GM21390 (cell line): ENCODE measurements at regions not wholly inside any gene's neighbourhood (a gene's known extent, or its start where the extent isn't known, plus 50 kb on each side); places are given as distances from the start of the nearest gene placed in this dataset.
"Not testable (repeated sequence)": the region's sequence is repeated elsewhere in the genome, so short reads cannot be mapped to it uniquely, and the experiment has no call there.

ENCODE experiments used
- ATAC-seq: cut with Tn5 transposase; IDR thresholded peaks from one replicate; pipeline ENCODE4 v1.9.1; 2021; ENCODE audit not compliant: unreplicated experiment

DNA sequence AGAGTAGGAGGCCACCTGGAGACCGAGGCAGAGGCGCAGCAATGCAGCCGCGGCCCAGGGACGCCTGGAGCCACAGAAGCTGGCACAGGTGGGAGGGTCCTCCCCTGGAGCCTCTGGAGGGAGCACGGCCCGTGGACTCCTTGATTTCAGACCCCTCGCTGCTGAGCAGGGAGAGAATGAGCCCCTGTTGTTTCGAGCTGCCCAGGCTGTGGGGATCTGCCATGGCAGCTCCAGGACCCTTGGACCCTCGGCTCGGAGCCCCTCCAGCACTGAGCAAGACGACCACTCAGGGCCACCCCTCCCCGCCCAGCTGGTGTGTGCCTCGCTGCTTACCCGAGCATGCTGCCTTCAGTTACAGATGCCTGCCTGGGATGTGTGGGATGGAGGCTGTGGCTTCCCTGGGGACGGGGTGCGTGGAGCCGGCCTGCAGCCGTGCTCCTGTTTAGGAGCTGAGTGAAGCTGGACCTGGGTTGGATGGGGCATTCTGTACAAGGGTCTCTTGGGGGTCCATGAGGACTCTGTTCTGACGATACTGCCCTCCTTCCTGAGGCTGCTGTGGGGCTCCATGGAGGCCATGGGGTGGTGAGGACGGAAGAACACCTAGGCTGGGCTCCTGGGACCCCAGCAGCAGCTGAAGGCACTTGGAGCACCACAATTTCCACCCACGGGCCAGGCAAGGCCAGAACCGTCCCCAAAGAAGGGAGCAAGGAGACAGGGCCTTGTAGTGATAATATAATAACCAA lies 115.1 kb upstream of the LPCAT1 start:
- no peak for ATAC-seq

DNA sequence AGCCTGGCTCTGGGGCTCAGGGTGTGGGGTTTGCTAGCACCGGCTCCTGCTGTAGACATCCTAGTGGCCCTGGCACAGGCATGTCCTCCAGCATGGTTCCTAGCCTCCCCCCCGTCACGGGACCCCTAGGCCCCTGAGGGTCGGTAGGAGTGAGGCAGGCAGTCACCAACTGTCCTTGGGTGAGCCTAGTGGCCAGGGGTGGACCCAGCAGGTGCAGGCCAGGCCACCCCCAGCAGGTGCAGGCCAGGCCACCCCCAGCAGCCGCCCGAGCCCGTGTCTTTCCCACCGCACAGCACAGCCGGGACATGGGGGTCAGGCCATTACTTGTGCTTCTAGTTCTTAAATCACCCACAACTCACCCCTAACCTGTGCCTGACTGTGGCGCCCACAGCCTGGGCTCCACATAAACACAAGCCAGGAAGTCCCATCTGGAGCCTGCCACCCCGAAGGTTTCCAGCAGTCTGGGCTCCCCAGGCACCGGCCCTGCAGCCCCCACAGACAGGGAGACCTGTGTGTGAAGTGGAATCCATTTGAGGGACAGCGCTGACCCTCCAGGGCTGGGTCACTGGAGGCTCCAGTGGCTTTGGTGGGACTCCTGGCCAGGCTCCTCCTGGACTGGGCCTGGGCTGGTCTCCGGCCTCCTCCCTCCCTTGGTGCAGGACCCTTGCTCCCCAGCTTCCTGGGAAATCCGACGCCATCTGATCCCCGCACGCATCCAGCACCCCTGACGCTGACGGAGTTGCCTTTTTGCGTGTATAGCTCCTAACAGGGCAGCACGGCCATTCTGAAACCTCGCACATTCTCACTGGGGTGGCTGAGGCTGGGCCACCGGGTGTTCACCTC lies 114.1 kb upstream of the LPCAT1 start:
- ATAC-seq, result no peak

DNA sequence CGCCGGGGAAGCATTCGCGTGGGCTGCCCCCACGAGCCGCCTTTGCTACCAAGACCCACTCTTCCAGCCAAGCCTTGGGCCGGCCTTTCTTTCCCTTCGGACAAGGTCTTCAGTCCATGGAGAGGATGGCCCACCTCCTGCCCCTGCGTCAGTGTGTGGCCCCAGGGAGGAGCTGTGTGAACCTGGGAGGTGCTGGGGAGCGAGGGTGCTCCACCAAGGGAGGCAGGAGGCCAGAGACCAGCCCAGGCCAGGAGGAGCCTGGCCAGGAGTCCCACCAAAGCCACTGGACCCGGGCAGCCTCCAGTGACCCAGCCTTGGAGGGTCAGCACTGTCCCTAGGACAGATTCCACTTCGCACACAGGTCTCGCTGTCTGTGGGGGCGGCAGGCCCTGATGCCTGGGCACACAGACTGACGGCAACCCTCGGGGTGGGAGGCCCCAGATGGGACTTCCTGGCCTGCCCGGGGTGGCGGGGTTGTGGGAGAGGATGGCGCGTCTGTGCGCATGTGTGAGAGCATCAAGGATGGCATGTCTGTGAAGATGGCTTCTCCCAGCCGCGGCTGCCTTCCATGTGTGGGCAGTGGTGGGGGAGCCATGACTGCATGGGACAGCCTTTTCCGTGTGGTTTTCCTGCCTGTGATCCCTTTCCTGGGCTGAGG lies 113.3 kb upstream of the LPCAT1 start:
- ATAC-seq, result no peak

DNA sequence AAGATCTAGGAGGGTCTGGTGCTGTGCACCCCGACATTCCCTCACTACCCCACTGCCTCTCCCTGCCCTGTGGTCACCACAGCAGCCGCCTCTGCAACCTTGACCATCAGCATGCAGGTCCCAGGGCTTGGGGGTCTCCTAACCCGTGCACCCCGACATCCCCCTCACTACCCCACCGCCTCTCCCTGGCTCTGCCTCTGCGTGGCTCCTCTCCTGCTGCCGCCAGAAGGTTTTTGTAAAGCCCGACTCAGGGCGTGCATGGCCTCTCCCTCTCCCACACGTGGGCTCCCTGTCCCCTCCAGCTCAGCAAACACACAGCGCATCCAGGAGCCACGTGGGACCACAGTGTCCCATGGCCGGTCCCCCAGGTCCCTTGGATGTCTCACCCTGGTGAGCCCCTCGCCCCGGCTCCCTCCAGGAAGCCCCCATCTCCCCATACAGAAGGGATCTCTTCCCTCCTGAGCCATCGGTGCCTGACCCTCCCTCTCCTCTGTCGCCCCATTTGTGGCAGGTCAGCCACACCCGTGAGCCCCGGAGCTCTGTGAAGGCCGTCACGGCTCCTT lies 112.5 kb upstream of the LPCAT1 start:
- not testable (repeated sequence) for ATAC-seq

DNA sequence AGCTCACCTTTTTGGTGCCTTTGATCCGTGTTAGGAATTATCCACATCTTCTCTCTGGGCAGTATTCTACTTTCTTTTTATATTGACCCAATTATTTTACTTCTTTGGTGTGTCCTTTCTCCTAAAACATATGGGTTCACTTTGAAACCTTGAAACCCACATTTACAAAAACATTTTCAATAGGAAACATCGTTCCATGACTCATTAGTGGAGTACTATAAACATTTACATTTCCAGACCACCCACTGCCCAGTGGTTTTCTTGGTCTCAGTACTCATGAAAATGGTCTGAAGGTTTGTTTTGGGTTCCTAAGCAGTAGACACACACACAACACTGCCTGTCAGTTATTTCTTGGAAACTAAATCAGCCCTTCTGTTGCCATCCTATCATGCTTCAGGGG lies 111.7 kb upstream of the LPCAT1 start:
- not testable (repeated sequence) for ATAC-seq

DNA sequence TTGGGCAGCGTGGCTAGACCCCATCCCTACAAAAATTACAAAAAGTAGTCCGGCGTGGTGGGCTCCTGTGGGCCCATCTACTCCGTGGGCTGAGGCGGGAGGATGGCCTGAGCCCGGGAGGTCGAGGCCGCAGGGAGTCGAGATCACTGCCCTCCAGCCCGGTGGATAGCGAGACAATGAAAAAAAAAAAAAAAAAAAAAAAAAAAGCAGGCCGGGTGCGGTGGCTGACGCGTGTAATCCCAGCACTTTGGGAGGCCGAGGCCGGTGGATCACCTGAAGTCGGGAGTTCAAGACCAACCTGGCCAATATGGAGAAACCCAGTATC lies 110.5 kb upstream of the LPCAT1 start:
- ATAC-seq, result no peak

DNA sequence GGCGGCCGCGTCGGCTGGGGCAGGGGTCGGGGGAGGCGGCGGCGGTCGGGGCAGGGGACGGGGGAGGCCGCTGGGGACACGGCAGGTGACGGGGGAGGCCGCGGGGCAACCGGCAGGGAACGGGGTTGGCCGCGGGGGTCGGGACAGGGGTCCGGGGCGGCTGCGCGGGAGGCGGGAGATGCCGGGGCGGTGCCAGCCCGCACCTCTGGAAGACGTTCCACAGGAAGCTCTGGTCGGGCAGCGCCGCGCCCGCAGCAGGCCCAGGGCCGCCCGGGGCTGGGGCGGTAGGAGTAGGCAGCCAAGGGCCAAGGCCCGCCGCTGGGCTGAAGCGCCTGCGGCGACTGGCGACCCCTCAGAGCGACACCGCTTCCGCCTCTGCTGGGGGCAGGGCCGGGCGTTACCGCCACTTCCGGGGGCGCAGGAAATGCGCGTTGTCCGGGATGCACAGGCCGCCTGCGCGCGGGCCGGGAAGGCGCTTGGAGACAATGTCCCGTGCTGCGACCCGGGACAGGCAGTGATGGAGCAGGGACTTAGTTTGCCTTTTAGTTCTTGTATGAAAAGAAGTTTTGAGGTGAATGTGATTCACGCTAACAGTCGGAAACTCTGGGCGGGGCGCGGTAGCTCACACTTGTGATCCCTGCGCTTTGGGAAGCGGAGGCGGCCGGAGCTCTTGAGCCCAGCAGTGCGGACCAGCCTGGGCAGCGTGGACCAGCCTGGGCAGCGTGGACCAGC lies 110.0 kb upstream of the LPCAT1 start:
- ATAC-seq, result peak; percentile 98

DNA sequence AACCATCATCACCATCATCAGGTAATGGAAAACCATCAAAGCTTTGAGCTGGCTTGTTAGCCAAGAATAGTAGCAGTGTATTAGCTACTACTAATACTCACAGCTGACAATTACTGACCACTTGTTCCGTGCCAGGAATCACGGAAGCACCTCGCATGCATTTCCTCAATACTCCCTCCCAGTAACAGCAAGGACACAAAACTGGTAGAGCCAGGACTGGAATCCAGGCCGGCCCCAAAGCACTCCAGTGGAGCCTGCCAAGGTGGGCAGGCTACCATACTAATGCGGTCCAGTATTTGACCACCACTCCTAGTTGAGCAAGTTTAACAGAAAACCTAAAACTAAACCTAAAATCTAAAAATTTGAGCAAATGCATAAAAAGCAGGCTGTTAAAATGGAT lies 107.2 kb upstream of the LPCAT1 start:
- not testable (repeated sequence) for ATAC-seq

DNA sequence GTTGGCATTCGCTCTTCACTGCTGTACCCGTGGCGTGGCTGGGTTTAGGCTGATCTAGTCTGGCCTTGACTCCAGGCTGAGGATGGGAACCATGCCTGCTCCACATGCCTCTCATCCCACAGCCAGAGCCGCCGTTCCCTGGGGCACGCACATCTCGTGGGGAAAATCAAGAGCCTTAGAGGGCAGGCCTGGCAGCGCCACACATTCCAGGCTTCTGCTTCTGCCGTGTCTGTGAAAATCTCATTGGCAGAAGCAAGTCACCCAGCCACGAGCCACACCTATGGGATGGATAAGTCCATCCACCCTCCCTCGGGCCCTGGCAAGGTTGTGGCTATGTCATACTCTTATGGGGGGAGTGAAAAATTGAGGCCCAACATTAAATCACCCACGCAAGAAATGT lies 102.6 kb upstream of the LPCAT1 start:
- not testable (repeated sequence) for ATAC-seq

DNA sequence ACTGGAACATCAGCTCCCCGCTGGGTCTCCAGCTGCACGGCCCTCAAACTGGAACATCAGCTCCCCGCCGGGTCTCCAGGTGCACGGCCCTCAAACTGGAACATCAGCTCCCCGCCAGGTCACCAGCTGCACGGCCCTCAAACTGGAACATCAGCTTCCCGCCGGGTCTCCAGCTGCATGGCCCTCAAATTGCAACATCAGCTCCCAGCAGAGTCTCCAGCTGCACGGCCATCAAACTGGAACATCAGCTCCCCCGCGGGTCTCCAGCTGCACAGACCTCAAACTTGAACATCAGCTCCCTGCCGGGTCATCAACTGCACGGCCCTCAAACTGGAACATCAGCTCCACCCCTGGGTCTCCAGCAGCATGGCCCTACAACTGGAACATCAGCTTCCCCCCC lies 95.8 kb upstream of the LPCAT1 start:
- not testable (repeated sequence) for ATAC-seq

DNA sequence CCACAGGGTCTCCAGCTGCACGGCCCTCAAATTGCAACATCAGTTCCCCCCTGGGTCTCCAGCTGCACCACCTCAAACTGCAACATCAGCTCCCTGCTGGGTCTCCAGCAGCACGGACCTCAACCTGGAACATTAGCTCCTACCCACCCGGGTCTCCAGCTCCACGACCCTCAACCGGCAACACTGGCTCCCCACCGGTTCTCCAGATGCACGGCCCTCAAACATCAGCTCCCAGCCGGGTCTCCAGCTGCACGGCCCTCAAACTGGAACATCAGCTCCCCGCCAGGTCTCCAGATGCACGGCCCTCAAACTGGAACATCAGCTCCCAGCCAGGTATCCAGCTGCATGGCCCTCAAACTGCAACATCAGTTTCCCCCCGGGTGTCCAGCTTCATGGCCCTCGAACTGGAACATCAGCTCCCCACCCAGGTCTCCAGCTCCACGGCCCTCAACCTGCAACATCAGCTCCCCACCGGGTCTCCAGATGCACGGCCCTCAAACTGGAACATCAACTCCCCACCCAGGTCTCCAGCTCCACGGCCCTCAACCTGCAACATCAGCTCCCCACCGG lies 94.6 kb upstream of the LPCAT1 start:
- ATAC-seq, result not testable (repeated sequence)

DNA sequence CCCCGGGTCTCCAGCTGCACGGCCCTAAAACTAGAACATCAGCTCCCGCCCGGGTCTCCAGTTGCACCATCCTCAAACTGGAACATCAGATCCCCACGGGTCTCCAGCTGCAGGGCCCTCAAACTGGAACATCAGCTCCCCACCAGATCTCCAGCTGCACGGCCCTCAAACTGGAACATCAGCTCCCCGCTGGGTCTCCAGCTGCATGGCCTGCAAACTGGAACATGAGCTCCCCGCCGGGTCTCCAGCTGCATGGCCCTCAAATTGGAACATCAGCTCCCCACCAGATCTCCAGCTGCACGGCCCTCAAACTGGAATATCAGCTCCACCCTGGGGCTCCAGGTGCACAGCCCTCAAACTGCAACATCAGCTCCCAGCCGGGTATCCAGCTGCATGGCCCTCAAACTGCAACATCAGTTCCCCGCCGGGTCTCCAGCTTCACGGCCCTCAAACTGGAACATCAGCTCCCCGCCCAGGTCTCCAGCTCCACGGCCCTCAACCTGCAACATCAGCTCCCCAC lies 93.5 kb upstream of the LPCAT1 start:
- ATAC-seq, result not testable (repeated sequence)

DNA sequence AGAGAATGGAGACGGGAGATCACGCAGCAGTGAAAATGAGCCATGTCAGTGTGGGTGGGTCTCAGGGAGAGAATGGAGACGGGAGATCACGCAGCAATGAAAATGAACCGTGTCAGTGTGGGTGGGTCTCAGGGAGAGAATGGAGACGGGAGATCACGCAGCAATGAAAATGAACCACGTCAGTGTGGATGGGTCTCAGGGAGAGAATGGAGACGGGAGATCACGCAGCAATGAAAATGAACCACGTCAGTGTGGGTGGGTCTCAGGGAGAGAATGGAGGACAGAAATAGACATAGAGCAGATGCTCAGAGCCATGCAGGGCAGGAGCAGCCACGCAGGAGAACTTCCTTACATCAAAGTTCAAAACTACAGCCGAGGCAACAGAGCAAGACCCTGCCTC lies 89.8 kb upstream of the LPCAT1 start:
- ATAC-seq, result not testable (repeated sequence)

DNA sequence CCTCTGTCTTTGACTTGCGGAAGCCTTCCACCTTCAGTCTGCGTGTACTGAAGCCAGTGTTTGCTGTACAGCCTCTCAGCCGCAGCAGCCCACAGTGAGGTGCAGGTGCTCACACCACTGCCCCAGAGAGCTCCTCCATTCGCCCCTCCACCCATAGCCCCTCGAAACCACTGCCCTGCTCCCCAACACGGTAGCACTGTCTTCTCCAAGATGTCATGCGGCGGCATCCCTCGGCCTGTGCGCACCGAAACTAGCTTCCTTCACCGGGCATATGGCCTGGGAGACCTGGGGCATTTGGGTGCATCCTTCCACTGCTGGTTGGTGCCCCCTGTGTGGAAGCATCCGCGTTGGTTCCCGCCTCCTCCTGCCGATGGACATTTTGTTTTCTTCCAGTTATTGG lies 86.8 kb upstream of the LPCAT1 start:
- not testable (repeated sequence) for ATAC-seq

DNA sequence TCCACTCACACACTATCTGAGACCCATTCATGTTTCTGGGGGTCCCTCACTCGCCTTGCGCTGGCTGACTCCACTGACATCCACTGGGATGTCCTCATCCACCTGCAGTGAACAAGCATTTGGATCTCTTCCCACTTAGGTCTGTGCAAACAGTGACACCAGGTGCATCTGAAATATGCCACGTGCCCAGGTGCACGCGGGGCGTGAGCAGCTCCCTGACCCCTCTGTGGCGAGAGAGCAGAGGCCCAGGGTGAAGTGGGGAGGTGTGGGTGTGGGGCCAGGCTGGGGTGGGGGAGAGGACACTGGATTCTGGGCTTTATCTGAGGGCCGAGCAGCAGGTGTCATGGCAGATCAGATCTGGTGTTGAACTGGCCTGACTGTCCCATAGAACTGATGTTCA lies 85.4 kb upstream of the LPCAT1 start:
- ATAC-seq, result not testable (repeated sequence)

DNA sequence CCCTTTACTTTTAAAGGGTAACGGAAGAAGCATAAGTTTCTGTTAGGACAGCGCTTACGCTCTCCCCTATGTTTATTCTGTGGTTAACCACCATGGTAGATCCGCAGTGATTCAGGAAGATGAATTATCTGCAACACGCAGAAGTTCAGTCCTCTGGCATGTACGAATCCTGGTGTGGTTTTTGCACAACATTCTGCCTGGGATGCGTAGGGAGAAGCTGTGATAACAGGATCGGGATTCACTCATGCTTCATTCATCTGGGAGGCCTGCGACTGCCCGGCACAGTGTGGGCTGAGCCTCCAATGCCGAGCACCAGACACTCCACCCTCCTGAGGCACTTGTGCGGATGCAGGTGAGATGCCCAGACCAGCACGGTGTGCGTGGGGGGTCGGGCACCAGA lies 84.6 kb upstream of the LPCAT1 start:
- not testable (repeated sequence) for ATAC-seq

DNA sequence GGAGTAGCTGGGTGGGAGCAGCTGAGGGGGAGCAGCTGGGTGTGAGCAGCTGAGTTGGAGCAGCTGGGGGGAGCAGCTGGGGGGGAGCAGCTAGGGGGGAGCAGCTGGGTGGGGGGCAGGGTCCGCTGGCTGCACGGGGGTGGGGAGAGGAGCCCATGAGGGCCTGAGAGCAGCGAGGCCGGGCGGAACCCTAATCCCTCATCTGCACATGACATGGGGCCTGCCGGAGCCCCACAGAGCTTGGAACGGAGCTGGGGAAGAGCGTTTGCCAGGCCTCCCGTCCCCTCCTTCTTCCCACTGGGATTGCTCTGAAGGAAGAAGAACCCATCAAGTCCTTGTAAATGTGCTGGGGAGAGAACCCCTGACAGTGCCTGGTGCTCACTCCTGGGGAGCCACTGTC lies 83.2 kb upstream of the LPCAT1 start:
- ATAC-seq, result not testable (repeated sequence)

DNA sequence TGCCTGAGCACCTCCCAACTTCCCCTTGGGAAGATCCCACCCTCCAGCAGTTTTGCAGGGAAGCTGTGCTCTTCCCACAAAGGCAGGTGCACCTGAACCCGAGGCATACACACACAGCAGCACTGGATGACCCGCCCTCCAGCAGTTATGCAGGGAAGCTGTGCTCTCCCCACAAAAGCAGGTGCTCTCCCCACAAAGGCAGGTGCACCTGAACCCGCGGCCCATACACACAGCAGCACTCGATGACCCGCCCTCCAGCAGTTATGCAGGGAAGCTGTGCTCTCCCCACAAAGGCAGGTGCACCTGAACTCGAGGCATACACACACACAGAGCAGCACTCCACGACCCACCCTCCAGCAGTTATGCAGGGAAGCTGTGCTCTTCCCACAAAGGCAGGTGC lies 80.2 kb upstream of the LPCAT1 start:
- not testable (repeated sequence) for ATAC-seq

DNA sequence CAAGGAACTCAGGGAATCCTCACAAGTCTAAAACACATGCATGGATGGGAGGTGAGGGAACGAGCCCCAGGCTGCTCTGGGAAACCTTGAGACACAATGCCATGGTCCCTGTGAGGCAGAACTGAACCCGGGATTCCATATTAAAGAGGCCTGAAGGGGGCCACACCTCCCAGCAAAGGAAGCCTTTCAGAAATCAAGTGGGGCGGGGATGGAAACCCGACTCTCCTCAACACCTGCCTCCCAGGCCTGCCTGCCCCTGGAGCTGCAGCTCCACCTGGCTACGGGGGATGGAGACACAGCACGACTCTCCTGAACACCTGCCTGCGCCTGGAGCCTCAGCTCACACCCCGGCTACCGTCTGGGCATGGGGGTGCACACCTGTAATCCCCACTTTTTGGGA lies 77.8 kb upstream of the LPCAT1 start:
- not testable (repeated sequence) for ATAC-seq
